MM.1S (cell line): ENCODE measurements at regions not wholly inside any gene's neighbourhood (a gene's known extent, or its start where the extent isn't known, plus 50 kb on each side); places are given as distances from the start of the nearest gene placed in this dataset.

ENCODE experiments used
- DNase-seq: peaks from one replicate; pipeline ENCODE4 v3.0.0-alpha.2; 2015
- H2AFZ ChIP-seq: fragments of 300-600 bp; sonication (generic); 2 replicates; pipeline ENCODE4 v1.6.0; 2016; ENCODE audit warnings: antibody characterized with exemption, low read length
- H3F3A ChIP-seq: fragments of 300-600 bp; sonication (generic); 2 replicates; pipeline ENCODE4 v1.6.1; 2016; ENCODE audit warnings: mild to moderate bottlenecking, antibody characterized with exemption, low read length, moderate library complexity, mixed read lengths; ENCODE audit not compliant: insufficient read depth
- H3K27ac ChIP-seq: fragments of 300-600 bp; sonication (generic); 2 replicates; pipeline ENCODE4 v1.5.1; 2016; ENCODE audit warnings: mild to moderate bottlenecking, low read length
- H3K27me3 ChIP-seq: fragments of 300-600 bp; sonication (generic); replicated peaks from 2 replicates; pipeline ENCODE4 v1.6.0; 2016; ENCODE audit warnings: low read length; ENCODE audit not compliant: insufficient read depth
- H3K36me3 ChIP-seq: fragments of 300-600 bp; sonication (generic); replicated peaks from 2 replicates; pipeline ENCODE4 v1.6.1; 2016; ENCODE audit warnings: mild to moderate bottlenecking, low read length, mixed read lengths; ENCODE audit not compliant: insufficient read depth
- H3K4me1 ChIP-seq: fragments of 300-600 bp; sonication (generic); 2 replicates; pipeline ENCODE4 v1.6.1; 2016; ENCODE audit warnings: low read length, mixed read lengths
- H3K4me2 ChIP-seq: fragments of 300-600 bp; sonication (generic); 2 replicates; pipeline ENCODE4 v1.6.0; 2016; ENCODE audit warnings: low read depth, low read length
- H3K4me3 ChIP-seq: fragments of 300-600 bp; sonication (generic); 2 replicates; pipeline ENCODE4 v1.5.1; 2016; ENCODE audit warnings: low read length, mixed read lengths
- H3K79me2 ChIP-seq: fragments of 300-600 bp; sonication (generic); 2 replicates; pipeline ENCODE4 v1.6.1; 2016; ENCODE audit warnings: mixed run types, low read length, mixed read lengths
- H3K9ac ChIP-seq: fragments of 300-600 bp; sonication (generic); 2 replicates; pipeline ENCODE4 v1.6.1; 2016; ENCODE audit warnings: low read length, mixed read lengths
- H3K9me2 ChIP-seq: fragments of 300-600 bp; sonication (generic); replicated peaks from 2 replicates; pipeline ENCODE4 v1.6.1; 2016; ENCODE audit warnings: mild to moderate bottlenecking, low read length, mixed read lengths; ENCODE audit not compliant: insufficient read depth
- H3K9me3 ChIP-seq: fragments of 300-600 bp; sonication (generic); replicated peaks from 2 replicates; pipeline ENCODE4 v1.6.1; 2016; ENCODE audit warnings: mild to moderate bottlenecking, low read length, mixed read lengths; ENCODE audit not compliant: insufficient read depth
- H4K20me1 ChIP-seq: fragments of 300-600 bp; sonication (generic); 2 replicates; pipeline ENCODE4 v1.6.1; 2016; ENCODE audit warnings: mild to moderate bottlenecking, low read length, moderate library complexity, mixed read lengths; ENCODE audit not compliant: insufficient read depth
- CTCF ChIP-seq: fragments of 300-600 bp; sonication (generic); IDR thresholded peaks from 2 replicates; pipeline ENCODE4 v1.5.1; 2016; ENCODE audit warnings: antibody characterized with exemption, low read length, mixed read lengths
- EZH2 ChIP-seq: fragments of 300-600 bp; sonication (generic); optimal IDR thresholded peaks from 2 replicates; pipeline ENCODE3; 2017; ENCODE audit warnings: low read depth, mild to moderate bottlenecking, antibody characterized with exemption, low read length, mixed read lengths
- EZH2phosphoT487 ChIP-seq: fragments of 300-600 bp; sonication (generic); IDR thresholded peaks from 2 replicates; pipeline ENCODE4 v1.6.1; 2018; ENCODE audit warnings: antibody characterized with exemption, low read length

GRCh38 chr3:68571321-68571720 is 361.0 kb downstream of the TAFA4 start:
- H4K20me1 ChIP-seq, result no peaks in the 10 kb centered on the region
- no peaks in the 10 kb centered on the region for H3F3A ChIP-seq
- H3K79me2 ChIP-seq, result no peaks in the 10 kb centered on the region
- no peak for DNase-seq
- no peak overlapping the region for H3K4me3 ChIP-seq
- H3K4me1 ChIP-seq, result no peaks in the 10 kb centered on the region
- H3K4me2 ChIP-seq, result no peak overlapping the region
- H3K9ac ChIP-seq, result no peak overlapping the region
- no peak overlapping the region for H3K27ac ChIP-seq
- no peaks in the 10 kb centered on the region for H3K9me2 ChIP-seq
- no peak overlapping the region for H2AFZ ChIP-seq
- no peaks in the 10 kb centered on the region for H3K27me3 ChIP-seq
- no peaks in the 10 kb centered on the region for H3K36me3 ChIP-seq
- H3K9me3 ChIP-seq, result no peaks in the 10 kb centered on the region
- TF ChIP-seq EZH2phosphoT487 (no peak), CTCF (no peak), EZH2 (no peak)

GRCh38 chr3:68560728-68561127 is 371.6 kb downstream of the TAFA4 start:
- DNase-seq, result no peak
- Histone ChIP-seq H4K20me1 (no peaks in the 10 kb centered on the region), H2AFZ (no peak overlapping the region), H3K27me3 (no peaks in the 10 kb centered on the region), H3K27ac (no peak overlapping the region), H3K4me3 (no peak overlapping the region), H3F3A (no peaks in the 10 kb centered on the region), H3K9ac (no peak overlapping the region), H3K79me2 (no peaks in the 10 kb centered on the region), H3K36me3 (no peaks in the 10 kb centered on the region), H3K4me2 (no peak overlapping the region), H3K4me1 (no peaks in the 10 kb centered on the region), H3K9me2 (no peaks in the 10 kb centered on the region), H3K9me3 (no peaks in the 10 kb centered on the region)
- TF ChIP-seq EZH2phosphoT487 (no peak), EZH2 (no peak), CTCF (no peak)

- no peak for DNase-seq
- H3K27ac ChIP-seq, result no peak overlapping the region
- no peak overlapping the region for H3K4me2 ChIP-seq
These were observed 396.6 kb downstream of the TAFA4 start for GRCh38 chr3:68535782-68536181.

More at GRCh38 chr3:68535782-68536181, 396.6 kb downstream of the TAFA4 start:
- H3K9ac ChIP-seq, result no peak overlapping the region
- TF ChIP-seq EZH2, result no peak
- no peak for TF ChIP-seq CTCF
- TF ChIP-seq EZH2phosphoT487, result no peak
- no peaks in the 10 kb centered on the region for H3K27me3 ChIP-seq
- no peaks in the 10 kb centered on the region for H3K4me1 ChIP-seq
- no peaks in the 10 kb centered on the region for H3K36me3 ChIP-seq
- H2AFZ ChIP-seq, result no peak overlapping the region
- no peaks in the 10 kb centered on the region for H4K20me1 ChIP-seq
- no peaks in the 10 kb centered on the region for H3F3A ChIP-seq
- no peak overlapping the region for H3K4me3 ChIP-seq
- no peaks in the 10 kb centered on the region for H3K79me2 ChIP-seq
- no peaks in the 10 kb centered on the region for H3K9me2 ChIP-seq
- H3K9me3 ChIP-seq, result no peaks in the 10 kb centered on the region
